Amygdala (tissue), 56 donors: ENCODE measurements at regions not wholly inside any gene's neighbourhood (a gene's known extent, or its start where the extent isn't known, plus 50 kb on each side); places are given as distances from the start of the nearest gene placed in this dataset.
"Not testable (repeated sequence)": the region's sequence is repeated elsewhere in the genome, so short reads cannot be mapped to it uniquely, and the experiment has no call there.

Experiments
- DNase-seq, 56 donors: peaks; one replicate each; lab custom pipeline; 2025; lab: John Stamatoyannopoulos, UW

DNA sequence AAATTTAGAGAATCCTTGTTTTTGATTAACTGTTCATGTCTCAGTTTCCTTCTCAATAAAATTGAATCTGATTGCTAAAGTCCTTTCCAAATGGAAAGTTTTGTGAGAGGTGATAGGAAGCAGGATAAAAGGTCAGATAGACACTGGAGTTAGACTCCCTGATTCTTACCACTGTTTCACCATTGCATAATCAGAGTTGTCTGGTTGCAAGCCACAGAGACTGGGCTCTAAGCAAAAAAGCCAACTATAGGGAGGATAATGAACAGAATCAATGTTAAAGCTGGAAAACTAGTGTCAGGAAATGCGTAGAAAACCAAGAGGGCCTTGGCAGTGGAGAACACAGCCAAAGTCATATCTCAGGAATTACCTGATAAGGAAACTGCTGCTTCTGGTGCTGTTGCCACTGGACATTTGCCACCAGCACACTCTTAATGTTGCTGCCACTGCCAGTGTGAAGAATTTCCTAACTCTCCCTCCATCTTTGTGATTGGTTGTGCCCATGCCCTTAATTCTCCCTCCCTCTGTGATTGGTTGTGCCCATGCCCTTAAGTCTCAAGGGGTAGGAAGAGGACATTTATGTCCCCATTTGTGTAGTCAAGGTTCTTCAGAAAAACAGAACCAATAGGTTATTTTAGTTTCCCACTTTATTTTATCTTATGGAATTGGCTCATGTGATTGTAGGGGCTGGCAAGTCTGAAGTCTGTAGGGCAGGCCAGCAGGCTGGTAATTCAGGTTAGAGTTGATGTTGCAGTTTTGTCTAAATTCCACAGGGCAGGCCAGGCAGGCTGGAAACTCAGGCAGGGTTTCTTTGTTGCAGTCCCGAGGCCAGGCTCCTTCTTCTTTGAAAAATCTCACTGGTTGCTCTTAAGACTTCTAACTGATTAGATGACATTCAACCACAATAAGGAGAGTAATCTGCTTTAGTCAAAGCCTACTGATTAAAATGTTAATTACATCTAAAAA lies 639.0 kb downstream of the REEP3 start:
- DNase-seq: no peak

DNA sequence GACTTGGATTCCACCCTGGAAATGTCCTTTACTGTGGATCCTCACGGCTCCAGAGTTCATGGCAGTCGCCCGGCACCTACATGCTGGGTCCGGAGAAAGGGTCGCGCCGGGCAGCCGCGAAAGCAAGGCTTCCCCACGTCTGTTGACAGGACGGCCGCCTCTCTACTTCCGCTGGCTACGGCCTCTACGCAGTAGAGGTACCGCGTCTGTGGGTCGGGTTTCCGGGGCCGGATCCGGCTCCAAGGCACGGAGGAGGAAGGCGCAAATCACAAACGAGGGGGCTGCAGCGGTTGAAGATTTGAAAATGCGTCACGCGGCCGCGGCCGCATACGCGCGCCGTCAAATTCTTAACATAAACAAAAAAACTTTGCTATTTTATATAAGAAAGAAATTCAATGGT lies 649.6 kb downstream of the REEP3 start:
- no peak for DNase-seq

- DNase-seq: no peak
These were observed 652.6 kb downstream of the REEP3 start for GRCh38 chr10:64173826-64174225.

DNA sequence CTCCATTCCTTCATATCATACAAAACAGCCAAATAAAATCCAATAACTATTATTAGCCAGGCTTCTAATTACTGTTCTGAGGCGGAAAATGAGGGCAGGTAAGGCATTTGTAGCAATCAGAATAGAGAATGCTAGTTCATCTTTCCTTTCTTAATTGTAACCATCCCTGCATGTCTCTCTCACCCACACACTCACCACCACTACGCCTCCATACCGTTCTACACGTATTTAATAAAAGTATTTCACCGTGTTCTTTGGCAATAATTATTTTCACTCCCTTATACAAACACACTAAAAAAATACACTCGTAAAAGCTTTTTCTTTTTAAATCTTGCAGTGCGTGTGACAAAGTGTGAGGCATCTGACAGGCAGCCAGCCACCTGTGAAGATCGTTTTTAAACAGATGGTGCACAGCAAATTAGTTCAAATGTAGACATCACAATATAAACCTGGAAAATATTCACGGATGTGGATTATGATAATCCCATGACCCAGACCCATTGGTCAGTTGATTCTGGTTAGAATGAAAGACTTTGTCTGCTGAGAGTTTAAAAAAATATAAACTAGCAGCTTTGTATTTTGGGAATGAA lies 653.6 kb downstream of the REEP3 start:
- DNase-seq: peak in 6 of 56 donors; percentile 2 to 17 (median 8)

DNA sequence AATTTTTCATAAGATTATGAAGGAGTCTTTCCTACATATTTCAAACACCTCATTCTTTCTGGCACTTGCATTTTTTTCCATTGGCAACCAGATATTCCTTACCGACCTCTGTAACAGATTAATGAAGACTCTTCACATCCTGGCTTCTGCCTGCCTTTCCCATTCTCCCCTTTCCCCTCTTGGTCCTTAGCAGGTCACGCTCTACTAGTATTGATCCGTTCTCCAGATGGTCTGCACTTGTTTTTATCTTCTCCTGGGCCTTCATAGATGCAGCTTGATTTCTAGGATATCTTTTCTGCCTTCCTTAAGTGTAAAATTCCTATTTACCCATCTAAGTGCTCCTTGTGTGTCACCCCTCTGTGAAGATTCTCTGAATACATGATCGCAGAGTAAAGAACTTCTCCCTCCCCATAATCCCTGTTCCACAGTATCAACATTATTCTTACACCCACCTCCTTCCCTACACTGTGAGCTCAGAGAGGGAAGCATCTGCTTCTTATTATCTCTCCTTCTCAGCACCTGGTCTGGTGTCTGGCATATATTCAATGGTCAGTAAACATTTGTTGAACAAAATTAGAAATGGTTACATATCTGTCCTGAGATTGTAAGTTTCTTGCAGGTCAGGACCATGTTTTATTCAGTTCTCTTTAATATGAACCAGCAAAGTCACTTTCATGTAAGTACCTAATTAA lies 654.2 kb downstream of the REEP3 start:
- no peak for DNase-seq

DNA sequence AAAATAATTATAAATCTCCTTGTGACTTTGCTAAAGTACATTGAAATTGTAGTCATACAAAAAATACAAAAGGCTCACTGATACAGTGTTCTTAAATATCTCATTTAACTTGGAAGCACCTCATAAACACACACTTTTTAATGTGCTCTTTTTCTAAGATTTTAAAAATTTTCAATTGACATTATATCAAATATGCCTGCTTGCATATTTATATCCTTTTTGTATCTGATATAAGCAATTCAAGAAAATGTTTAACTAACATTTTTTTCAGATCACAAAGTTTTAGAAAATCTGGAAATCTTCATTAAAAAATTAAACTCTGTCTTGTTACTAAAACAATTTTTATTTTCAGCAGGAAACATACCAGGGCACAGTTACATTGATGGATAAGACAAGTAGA lies 661.5 kb downstream of the REEP3 start:
- DNase-seq: no peak

- DNase-seq: no peak
These were observed 670.1 kb downstream of the REEP3 start for GRCh38 chr10:64191286-64191685.

DNA sequence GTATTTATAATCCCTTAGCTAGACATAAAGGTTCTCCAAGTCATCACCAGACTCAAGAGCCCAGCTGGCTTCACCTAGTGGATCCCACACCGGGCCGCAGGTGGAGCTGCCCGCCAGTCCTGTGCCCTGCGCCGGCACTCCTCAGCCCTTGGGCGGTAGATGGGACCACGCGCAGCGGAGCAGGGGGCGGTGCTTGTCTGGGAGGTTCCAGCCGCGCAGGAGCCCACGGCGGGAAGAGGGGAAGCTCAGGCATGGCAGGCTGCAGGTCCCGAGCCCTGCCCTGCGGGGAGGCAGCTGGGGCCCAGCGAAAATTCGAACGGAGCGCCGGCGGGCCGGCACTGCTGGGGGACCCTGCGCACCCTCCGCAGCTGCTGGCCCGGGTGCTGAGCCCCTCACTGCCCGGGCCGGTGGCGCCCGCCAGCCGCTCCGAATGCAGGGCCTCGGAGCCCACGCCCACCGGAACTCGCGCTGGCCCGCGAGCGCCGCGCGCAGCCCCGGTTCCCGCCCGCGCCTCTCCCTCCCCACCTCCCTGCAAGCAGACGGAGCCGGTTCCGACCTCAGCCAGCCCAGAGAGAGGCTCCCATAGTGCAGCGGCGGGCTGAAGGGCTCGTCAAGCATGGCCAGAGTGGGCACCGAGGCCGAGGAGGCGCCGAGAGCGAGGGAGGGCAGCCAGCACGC lies 675.6 kb downstream of the REEP3 start:
- no peak for DNase-seq

DNA sequence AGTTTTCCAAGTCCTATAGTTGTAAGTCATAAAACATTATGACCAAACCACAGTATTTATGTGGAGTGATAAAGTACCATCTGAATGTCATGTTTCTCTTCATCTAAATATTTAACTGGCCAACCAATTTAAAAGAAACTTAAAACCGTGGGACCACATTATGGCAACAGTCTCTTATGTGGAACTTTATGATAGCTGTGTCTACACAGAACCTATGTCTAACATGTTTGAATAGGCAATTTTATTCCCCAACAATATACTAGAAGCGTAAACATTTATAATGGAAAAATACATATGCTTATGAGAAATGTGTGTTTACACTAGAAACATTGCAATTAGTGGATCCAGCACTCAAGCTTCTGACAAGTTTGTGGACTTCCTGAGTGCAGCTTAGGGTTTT lies 680.7 kb downstream of the REEP3 start:
- no peak for DNase-seq

DNA sequence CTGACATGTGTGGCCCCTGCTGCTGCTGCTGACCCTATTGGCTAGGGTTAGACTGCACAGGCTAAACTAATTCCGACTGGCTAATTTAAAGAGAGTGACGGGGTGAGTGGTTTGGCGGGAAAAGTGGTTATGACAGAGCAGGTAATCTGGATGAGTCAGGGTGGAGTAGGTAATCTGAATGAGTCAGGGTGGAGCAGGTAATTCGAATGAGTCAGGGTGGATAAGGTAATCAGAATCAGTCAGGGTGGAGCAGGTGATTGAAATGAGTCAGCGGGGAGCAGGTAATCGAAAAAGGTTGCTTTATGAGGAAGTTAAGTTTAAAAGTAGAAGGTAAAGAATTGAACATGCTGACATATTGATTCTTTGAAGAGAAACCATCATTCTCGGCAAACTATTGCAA lies 683.3 kb downstream of the REEP3 start:
- not testable (repeated sequence) for DNase-seq

DNA sequence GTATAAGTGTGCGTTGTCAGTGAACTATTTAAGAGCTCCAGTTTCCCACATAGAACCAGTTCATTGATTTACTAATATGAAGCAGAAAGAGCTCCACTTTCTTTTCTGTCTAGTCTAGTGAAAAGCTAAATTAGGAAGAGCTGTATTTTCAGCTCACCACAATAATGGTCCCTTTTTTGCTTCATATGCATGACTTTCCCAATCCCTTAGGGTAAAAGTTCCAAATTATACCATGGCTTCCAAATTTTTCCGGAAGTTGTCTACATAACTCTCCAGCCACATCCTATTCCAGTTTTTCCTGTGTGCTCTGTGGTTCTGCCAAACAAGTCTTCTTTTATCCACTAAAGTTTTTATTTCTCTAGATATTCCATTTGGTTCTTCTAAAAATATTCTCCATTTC lies 685.2 kb downstream of the REEP3 start:
- no peak for DNase-seq

GRCh38 chr10:64209561-64209960 lies 688.4 kb downstream of the REEP3 start:
- no peak for DNase-seq

DNA sequence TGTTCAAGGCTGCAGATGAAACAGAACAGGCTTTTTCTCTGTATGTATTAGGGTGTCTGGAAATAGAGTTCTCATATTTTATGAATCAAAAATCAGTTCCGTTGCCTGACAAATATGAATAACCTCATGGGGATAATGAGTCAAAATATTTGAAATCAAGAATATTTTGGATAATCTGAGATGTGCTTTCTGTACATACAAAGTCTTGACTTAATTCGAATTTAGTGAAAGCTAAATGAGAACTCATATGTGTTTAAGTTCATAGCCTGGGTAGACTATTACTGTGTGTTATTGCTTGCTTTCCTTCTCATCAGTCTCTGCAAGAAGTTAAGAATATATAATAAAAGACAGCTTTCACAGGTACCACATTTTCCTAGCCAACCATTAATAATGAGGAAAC lies 689.0 kb downstream of the REEP3 start:
- no peak for DNase-seq

DNA sequence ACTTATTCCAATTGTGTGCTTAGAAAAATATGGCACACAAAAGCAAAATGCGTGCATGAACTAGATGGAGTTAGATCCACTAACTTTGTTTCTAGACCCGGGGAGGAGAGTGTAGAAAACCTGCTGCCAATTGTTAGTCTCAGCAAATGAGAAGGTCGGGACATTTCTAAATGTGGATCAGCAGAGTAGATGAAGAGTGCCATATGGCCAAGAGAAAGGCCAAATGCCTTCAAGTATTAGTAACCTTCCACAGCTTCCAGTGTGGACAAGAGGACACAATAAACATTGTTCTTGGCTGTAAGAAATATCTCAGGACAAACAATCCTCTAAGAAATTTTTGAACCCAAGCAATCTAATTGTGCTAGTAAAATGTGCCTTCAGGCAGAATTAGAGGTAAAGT lies 690.3 kb downstream of the REEP3 start:
- DNase-seq: no peak

- no peak for DNase-seq
These were observed 693.9 kb downstream of the REEP3 start for GRCh38 chr10:64215088-64215487.

DNA sequence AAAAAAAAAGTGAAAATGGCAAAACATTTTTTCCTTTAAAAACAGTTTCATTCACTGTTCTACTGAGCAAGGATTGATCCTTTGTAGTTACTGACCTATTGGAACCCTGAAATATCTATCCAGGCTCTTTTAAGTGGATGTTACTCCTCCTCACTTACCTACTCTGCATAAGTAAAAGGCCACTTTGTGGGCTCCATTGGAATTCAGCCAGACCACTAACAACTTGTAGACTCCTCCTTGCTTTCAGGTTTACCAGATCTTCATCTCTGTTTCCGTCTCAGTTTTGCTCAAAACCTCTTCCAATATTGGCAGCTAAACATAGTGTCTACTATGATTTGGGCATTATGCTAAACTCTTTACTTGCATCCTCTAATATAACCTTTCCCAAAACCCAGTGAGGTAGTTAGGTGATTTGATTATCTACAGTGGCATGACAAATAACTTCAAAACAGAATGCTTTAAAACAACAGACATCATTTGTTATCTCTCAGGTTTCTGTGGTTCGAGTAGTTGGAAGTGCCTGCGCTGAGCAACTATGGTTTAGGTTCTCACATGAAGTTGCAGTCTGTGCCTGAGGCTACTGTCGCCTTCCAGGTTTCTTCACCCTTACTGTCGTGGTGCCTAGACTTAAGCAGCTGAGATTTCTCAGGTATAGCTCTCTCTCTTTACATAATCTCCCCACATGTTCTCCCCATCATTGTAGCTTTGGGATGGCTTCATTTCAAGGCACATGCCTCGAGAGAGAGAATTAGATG lies 698.2 kb downstream of the REEP3 start:
- no peak for DNase-seq

- no peak for DNase-seq
These were observed 713.3 kb downstream of the REEP3 start for GRCh38 chr10:64234489-64234888.

GRCh38 chr10:64257704-64258103 lies 736.5 kb downstream of the REEP3 start:
- no peak for DNase-seq

DNA sequence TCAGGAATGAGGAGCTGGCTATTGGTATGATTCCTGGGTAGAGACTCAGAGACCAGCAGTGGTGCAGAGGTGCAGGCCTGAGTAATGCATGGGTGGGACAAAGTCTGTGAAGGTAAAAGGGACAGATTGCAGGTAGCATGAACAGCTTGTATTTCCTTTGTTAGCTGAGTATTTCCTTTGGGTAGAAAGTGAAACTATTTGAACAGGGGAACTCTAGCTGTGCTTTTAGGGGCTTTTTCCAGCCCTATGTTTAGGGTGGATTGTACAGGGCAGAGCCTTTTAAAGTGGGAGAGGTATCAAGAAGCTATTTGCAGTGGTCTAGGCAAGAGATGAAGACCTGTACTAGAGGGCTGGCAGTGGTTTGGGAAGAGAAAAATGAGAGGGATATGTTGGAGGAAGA lies 739.9 kb downstream of the REEP3 start:
- no peak for DNase-seq

DNA sequence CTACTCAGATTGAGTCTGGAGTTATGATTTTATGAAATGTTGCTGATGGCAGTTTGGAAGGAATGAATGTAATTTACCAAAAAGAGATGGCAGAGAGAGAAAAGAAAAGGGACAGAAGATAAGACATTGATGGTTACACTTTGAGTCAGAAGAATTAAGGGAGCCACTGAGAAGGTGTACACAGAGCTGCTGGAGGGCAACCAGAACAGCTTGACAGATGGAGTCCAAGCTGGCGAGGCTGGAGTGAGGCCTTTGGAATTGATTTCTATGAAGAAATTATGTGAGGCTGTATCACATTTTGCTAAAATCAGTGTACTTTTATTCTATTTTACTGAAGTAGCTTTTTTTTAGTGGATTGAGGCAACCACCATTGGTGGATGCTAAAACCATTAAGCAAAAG lies 740.5 kb downstream of the REEP3 start:
- DNase-seq: no peak
